ENCODE measurements at regions not wholly inside any gene's neighbourhood (a gene's known extent, or its start where the extent isn't known, plus 50 kb on each side); places are given as distances from the start of the nearest gene placed in this dataset.

DNA sequence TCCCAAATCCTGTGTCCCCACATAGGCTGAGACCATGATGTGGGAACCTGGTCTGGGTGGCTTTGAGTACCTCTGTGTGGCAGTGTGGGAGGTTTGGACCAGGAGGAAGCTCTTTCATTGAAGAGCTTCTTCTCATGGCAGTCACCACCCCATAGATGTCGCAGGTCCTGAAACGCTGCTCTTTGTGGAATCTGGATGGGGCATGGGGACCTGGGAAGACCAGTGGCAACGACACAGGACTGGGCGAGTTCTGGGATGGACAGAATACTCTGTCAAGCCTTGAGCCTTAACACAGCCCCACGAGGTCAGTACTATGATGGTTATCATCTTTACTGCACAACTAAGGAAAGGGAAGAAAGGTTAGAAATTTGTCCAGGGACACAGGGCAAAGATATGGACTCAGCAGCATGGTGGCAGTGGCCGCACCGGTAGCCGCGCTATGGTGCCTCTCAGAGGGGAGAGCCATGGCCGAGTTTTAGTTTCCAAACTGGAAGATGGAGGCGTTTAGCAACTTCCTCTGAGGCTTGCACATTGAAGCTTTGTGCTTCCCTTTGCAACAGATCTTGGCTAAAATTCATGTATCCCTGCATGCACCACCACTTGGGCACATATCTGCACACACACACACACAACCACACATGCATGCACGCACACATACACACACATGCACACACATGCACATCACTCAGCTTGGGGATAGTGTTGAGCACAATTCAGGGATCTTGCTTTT lies 117.7 kb upstream of the C1orf174 start:
- DNase-seq = no peak

DNA sequence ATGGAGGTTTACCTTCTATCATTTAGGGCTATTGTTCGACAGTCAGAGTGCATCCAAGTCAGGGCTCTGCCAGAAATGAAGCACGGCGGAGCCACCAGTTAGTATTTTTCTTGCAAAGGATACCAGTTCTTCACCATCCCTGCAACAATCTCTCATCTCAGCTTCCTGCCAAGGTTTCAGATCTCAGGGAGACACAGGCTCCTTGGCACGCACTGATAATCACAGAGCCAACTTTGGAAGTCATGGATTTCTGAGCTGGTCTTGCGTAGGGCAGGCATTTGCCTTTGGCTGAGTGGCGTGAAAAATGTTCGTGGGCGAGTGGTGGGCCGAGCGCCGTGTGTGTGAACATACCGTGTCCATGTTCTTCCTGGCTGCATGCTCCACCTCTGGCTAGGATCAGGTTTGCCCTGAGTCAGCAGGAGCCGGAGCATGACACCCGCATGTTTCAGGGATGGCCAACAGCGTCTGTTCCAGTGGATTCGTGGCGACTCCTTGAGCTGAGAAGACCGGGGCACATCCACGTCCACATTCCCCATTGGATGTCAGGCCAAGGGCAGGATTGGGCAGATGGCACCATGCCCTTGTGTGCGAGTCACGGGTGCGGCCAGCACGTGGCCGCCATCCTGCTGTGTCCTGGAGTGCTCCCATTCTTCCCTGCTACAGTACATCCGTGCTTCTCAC lies 118.5 kb upstream of the C1orf174 start:
- no peak for DNase-seq

DNA sequence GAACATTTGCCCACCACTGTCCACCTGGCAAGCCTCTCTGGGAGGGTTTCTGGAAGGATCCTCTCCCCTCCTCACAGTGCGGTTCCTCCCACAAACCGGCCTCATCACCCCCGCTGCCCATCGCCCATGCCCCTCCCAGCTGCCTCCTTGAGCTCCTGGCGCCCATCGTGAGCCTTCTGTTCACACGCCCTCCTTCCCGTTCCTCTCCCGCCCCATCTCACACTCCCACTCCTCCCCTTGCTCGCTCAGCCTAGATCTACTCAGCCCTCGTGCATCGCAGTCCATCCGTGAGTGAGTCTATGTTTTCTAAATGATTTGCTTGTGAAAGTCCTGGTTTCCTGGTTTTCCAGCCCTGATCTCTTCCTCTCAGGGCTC lies 119.1 kb upstream of the C1orf174 start:
- no peak for DNase-seq

DNA sequence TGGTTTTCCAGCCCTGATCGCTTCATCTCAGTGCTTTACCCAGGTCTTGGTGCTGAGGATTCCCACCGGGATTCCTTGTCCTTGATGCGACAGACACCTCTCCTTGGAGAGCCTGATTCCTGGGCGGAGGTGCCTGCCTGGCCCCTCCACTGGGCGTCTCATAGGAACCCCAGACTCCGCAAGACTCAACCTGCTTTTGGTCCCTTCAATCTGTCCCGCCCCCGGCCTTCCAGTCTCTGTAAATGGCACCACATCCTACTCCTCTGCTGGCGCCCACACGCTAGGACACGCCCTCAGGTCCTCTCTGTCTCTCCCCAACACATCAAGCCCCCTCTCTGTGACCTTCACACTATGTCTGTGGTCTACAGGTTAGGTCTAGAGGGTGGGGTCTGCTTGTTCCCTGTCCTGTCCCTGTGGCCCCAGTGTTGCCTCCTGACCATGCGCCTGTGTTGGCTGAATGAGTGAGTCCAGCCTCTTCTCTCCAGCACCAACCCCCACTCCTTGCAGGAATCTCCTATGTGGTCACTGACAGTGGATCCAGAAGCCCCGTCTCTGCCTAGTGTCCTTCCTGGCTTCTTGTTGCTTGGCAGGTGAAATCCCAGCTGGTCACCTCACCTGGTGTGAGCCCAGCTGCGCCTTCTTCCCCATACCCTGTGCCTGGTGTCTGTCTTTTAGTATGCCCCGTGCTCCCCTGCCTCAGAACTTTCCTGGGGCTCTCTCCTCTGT lies 119.7 kb upstream of the C1orf174 start:
- DNase-seq = no peak

DNA sequence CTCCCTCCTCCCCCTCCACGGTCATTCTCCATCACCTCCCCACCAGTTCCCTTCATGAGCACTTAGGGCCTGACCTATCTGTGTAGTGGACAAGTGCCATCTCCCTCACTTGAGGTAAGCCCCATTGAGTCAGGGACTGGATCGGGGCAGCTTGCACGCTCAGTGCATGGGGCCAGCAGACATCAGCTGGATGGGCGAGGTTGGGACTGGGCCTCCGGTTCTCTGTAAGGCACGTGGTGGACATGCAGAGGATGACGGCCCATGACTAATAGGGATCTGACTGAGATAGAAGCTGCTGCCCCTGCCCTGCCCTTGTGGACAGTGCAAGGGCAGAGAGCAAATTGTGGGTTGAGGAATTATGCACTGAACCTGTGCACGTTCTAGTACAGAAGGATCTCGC lies 120.4 kb upstream of the C1orf174 start:
- DNase-seq = no peak

DNA sequence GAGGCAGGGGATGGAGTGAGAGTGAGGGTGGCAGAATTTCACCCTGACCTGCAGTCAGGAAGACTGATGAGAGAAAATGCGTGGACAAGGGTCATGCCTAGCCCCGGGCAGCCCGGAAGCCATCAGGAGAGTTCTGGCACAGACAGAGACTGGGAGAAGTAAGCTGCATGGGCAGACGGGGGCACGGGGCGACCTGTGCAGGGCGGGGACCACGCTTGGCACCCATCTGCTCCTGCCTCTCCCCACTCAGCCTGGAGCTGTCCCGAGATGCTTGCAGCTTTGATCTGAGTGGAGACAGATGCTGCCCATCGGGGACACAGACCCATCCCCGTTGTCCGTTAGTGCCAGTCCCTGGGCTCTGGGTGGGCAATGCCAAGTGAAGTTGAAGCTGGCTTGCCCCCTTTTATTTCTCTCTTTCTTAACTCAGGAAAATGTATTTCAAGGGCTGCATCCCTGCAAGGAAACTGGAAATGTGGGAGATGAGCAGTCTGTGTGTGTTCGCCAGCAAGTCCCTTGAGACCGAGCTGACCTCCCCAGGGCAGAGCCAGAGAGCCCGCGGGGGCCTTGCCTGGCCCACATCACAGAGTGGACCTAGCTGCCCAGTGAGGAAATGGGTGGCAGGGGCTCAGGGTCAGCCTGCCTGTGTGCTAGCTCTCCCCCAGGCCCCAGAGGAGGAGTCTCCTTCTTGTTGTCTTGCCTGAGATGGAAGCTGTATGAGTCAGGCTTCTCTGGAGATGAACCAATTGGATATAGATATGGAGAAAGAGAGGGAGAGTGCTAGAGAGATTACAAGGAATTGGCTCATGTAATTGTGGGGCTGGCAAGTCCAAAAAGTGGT lies 121.3 kb upstream of the C1orf174 start:
- DNase-seq = no peak

DNA sequence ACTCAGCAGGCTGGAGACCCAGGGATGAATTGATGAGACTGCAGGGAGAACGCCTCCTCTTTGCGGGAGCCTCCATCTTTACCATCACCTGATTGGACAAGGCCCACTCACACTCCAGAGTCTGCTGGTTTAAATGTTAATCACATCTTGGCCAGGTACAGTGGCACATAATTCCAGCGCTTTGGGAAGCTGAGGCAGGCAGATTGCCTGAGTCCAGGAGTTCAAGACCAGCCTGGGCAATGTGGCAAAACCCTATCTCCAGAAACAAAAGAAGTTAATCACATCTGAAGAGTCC lies 121.8 kb upstream of the C1orf174 start:
- DNase-seq = no peak

DNA sequence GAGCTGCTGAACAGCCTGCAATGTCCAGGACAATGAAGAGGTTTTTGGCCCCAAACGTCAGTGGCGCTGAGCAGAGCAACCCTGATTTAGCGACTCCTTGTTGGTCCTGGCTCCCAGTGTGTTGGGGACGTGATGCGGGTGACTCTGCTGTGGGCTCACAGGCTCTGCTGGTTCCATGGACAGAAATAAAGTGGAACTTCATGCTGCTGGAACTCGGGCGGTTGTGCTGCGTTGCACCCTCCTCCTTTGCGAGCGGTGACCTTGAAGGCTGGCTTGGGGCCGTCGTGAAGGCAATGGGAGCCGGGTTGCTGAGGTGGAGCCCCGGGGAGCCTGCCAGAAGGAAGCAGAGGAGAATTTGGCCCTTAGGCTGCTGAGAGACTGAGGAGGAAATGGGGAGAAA lies 122.6 kb upstream of the C1orf174 start:
- DNase-seq = no peak

DNA sequence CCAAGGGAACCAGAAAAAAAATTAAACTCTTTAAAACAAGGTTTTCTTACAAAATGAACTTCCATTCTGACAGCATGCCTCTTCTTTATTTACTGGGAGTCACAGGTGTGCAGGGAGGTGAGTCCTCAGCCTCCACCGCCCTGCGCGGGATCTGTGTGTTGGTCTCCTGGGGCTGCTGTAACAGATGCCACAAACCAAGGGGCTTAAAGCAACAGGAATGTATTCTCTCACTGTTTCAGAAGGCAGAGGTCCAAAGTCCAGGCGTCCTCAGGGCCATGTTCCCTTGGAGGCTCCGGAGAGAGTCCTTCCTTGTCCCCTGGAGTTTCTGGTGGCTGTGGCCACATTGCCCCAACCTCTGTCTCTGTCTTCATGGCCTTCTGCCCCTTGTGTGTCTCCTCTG lies 123.6 kb upstream of the C1orf174 start:
- DNase-seq = no peak

DNA sequence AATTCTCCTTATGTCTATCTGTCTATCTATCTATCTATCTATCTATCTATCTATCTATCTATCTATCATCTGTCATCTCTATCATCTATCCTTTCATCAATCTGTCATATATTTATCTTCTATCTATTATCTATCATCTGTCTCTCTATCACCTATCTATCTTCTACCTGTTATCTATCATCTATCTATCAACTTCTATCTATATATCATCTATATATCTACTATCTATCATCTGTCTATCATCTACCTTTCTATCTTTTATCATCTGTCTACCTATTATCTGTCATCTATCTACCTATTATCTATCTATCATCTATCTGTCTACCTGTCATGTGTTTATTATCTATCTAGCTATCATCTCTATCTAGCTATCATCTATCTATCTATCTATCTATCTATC lies 124.7 kb upstream of the C1orf174 start:
- DNase-seq = no peak

DNA sequence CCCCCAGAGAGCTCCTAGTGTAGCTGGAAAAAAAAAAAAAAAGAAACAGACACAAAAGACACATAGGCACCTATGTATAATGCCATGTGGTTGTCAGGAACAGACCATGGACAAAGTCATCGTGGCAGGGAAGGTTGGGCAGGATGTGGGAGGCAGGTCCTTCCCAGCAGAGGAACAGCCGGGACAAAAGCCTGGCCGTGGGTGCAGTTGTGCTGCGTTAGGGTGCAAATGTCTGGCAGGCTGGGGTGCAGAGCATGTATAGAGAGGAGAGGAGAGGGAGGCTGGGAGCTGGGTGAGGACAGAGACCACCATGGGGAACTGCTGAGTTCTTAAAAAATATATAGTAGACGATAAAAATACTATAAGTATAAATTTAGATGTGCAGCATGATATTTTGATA lies 125.7 kb upstream of the C1orf174 start:
- no peak for DNase-seq

DNA sequence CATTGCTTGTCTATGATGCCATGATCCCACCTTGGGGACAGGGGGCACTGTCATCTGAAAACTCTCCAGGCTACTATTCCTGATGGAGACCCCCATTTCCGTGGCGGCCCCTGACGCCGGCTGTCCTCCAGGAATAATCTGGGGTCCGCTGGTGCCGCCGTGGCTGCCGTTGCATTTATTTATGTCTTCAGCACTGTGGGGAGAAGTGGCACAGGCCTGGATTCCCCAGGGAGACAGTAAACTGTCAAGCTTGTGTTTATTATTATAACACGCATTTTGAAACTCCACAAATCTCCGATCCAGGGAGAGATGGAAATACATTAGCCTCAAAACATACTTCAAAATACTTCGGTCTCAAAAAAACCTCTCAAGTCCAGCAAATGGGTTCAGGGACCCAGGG lies 126.9 kb upstream of the C1orf174 start:
- no peak for DNase-seq

DNA sequence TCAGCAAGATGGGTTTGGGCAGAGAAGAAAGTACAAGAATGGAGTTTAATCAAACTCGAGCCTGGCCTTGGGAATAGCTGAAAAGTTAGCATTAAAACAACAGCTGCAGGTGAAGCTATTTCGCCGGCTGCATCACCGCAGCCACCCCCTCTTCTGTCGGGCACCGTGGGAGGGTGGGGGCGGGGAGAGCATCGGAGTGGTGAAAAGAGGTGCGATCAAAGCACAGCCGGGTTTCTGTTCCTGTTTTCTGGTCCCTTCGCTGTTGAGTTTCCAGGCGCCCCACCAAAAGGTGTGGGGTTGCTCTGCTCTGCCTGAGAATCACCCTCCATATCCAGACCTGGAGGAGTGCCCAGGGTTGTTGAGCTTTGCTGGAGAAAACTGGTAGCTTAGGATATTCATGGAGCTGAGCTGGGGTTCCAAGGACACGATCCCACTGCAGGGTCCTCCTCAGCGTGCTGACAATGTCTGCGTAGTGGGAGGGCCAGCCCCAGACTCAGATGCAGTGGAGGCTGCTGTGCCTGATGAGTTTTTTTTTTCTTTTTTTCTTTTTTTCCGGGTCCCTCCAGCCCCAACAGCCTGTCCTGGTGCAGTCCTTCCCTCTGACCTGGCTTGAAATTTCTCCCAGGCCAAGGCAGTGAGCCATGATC lies 127.5 kb upstream of the C1orf174 start:
- DNase-seq = no peak

DNA sequence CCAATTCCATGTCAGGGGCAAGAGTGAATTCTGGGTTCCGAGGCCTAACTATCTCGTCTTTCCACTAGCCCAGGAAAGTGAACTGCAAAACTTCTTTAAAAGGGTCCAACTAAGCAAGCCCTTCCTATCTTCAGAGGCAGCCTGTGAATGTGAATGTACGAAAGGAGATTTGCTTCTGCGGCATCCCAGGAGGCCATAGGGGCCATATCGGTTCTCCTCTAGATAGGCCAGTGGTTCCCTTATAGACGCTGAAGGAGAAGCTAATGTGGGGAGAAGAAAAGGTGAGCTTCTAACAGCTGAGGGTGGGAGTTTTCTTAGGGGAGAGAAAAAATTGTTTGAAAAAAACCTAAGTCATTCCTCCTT lies 128.0 kb upstream of the C1orf174 start:
- DNase-seq = no peak

DNA sequence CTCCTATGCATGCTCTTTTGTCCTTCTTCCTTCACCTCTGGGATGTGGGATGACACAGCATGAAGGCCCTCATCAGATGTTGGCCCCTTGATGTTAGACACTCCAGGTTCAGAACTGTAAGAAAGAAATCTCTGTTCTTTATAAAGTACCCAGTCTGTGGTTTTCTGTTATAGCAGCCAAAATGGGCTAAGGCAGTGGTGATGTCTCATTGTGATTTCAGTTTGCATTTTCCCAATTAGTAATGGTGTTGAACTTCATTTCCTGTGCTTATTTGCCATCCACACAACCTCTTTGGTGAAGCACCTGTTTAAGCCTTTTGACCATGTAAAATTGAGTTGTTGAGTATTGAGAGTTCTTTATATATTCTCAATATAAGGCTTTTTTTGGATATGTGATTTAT lies 129.3 kb upstream of the C1orf174 start:
- no peak for DNase-seq

DNA sequence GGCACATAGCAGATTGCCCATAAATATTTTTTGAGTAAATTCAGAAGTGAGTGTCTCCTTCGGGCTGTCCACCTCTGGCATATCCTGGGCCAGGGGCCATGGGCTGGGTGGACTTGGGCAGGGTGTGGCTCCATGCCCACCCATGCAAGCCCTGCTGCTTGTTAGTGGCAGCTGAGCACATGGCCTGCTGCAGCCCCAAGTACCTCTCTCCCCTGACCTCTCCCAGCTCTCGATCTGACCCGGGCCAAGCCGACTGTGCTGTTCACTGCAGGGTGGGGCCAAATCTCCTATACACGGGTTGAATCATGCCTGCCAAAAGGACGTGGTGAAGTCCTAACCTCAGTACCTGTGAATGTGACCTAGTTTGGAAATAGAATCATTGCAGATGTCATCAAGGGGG lies 132.5 kb upstream of the C1orf174 start:
- DNase-seq = no peak

DNA sequence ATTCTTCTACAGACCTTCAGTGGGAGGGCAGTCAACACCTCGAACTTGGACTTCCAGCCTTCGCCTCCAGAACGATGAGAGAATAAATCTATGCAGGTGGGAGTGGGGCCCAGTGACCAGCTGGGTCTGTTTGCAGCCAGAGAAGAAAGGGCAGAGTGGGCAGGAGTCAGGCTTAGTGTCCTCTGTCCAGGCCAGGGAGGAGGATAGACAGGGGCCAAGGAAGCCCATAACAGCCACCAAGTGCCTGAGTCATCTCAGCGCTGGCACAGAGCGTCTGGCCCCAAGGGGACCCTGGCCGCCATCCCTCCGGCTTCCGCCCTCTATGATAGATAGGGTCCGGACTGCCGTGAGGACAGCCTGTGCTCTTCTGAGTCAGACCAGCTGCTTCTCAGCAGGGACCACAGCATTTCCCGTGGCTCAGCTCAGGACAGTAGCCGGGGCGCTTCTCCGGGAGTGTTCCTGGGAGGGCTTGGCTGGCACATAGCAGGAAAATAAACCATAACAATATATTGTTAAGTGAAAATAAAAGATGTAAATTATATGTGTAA lies 133.1 kb upstream of the C1orf174 start:
- DNase-seq = no peak

DNA sequence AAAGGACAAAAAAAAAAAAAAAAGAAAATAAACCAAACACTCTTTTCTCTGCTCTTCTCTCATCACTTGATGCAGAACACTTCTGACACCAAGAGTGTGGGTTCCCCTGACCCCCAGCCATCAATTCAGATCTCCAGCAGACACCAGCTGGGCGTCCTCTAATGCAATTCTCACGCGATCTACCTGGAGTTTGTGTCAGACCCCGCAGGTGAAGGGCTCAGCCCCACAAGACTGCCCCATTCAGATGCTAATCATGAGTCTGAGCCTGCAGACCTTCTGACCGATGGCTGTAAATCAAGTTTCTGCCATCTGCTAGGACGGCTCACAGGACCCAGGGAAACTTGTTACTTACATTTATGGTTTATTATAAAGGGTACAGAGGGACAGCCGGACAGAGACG lies 133.6 kb upstream of the C1orf174 start:
- DNase-seq = no peak

DNA sequence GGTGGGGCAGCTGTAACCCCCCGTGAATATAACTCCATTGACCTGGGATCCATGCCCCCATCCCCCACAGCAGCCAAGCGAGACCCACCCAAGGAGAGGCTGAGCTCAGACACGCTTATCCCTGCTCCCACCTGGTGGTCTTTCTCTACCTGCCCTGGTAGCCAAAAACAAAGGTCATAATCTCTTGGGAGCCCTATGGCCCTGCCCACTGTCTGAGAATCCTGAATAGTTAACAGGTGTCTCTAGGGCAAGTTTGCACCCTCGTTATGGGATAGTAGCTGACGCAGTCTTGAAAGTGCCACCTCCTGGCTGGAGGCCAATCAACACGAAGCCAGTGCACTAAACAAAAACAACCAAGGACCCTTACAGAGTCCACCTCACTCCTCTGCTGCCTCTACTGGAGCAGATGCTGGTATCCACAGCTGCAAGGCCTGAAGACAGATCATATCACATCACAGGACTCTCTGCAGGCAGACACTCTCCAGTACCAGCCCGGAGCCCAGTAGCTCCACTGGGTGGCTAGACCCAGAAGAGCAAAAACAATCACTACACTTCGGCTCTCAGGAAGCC lies 134.3 kb upstream of the C1orf174 start:
- no peak for DNase-seq

DNA sequence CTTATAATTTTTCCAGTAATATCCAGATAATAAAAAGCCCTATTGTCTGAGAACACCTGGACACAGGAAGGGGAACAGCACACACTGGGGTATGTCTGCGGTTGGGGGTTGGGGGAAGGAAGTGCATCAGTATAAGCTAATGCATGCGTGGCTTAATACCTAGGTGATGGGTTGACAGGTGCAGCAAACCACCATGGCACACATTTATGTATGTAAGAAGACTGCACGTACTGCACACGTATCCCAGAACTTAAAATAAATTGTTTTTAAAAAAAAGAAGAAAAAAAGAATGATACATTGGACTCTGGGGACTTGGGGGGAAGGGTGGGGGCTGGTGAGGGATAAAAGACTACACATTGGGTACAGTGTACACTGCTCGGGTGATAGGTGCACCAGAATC lies 144.9 kb upstream of the C1orf174 start:
- DNase-seq = no peak

DNA sequence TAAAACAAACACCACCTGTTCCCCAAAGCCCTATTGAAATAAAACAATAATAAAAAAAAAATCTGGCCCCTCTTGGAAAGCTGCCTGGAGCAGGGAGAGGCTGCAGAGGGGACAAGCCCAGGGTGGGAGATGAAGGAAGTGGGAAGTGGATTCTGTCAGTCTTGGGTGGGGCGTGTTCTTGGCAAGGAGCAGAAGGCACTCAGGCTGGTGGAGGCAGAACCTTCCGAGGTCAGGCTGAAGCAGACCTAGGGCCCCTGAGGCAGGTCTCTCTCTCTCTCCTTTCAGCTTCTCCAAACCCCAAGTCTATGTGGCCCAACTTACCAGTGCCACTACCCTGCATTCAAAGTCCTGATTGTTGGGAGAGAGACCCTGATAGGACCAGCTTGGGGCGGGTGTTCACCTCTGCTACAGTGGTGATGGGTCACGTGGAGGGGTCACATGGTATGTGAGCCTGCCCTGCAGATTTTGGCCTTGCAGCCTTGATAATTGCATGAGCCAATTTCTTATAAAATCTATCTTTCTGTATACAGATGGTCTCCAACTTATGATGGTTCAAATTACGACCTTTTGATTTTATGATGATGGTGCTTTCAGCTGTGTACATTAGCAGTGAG lies 145.4 kb upstream of the C1orf174 start:
- DNase-seq = no peak

DNA sequence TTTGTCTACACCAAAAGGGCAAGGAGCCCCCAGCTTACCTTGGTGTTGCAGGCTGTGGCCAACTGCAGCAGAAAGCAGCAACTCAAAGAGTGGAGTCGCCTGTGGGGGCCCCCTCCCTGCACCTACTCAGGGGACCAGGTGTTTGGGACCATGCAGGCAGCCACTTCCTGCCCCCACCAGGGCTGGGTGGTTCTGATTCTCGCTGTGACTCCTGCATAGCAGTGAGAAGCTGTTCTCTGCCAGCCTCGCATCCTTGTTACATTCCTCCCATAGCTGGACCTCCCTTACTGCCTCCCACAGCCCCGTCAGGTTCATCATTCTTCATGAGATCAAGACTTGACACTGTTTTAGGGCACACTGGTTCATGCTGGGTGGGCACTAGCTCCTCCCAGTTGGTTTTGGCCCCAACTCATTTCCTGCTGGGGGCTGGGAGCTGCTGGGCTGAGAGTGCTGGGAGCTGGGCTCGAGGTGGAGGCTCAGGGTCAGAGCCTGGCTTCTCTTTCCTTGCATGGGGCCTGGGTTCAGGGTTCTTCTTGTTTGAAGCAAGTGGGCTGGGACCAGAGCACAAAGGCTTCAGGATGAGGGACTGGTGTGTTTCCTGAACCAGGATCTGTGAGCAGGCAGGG lies 146.9 kb upstream of the C1orf174 start:
- DNase-seq = no peak

Data from NCI-H510A treated with DMSO at 0.1 percent for 48 hours (cell line).